Caki2 (cell line): ENCODE measurements at regions not wholly inside any gene's neighbourhood (a gene's known extent, or its start where the extent isn't known, plus 50 kb on each side); places are given as distances from the start of the nearest gene placed in this dataset.

ENCODE experiments used
- DNase-seq: peaks from one replicate; pipeline ENCODE4 v3.0.0-alpha.2; 2015; ENCODE audit warnings: low read depth
- in situ Hi-C: cut with HindIII; loops from 2 replicates; pipeline ENCODE4 v1.10.0; 2016; ENCODE audit warnings: low sequenced_read_pairs, low pct_unique_long_range_greater_than_20kb, mixed read lengths

DNA sequence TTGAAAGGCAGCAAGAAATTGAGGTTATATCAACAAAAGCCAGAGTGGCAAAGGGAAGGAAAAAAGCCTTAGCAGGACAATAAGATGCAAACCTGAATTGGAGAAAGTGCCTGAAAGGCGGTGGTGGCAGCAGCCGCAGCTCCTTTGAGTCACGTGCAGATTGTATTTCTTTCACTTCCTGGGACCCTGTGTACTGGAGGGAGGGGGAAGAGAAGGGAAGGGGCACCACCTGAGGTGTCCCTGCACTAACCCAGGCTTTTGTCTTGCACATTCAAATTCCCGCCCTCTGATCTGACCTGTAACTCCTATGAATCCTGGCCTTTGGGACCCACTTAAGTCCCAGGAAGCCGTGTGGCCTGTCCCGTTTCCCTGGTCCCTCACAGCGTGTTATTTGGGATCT is 326.1 kb upstream of the SKOR2 start:
- in situ Hi-C loops, result no loop called here
- DNase-seq, result no peak

DNA sequence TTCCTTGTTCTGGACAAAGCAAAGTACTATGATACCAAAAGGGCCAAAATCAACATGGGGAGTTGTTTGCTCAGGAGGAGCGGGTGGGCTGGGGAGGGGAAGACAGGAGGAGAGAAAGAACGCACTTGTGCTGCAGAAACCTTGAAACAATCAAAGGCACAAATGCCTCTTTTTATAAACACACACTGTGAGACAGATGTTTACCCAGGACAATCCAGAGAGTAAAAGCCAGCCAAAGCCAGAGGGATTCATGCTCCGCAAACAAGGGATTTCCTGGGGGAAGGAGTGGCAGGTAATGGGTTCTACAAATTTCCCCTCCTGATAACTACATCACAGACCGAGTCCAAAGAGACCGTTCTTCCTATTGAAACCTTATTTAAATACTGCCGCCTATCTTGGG is 323.5 kb upstream of the SKOR2 start:
- DNase-seq, result no peak
- in situ Hi-C loops, result no loop called here

DNA sequence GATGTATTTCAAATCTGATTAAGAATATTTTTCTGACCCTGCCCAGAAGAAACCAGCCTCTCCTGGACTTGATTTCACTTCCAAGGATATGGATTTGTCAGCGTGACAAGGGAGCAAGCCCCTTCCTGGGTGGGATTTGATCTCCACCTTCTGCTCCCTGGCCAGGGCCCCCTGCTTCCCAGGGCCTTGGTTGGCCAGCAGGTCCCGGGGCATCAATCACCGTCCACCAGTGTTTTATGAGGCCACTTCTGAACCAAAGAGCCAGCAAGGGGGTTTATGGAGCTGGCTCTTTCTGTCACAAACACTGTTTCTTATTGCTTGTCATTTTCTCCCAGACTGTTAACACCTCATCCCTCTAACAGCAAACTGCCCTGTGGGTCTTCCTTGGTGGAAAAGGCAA is 320.5 kb upstream of the SKOR2 start:
- in situ Hi-C loops, result no loop called here
- DNase-seq, result no peak

DNA sequence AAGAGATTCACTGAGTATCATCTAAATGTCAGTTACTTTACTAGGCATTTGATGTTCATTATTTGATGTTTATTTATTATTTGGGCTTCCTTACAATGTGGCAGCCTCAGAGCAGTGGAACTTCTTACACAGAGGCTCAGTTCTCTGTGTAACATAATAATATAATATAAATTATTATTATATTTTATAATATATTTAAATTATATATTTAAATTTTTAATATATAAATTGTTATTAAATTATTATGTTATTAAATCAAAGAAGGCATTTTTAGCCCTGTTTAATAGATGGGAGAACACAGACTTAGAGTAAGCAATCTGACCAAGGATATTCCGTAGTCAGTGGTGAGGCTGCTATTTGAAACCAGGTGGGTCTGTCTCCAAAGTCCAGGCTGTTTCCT is 315.3 kb upstream of the SKOR2 start:
- in situ Hi-C loops, result no loop called here
- no peak for DNase-seq

DNA sequence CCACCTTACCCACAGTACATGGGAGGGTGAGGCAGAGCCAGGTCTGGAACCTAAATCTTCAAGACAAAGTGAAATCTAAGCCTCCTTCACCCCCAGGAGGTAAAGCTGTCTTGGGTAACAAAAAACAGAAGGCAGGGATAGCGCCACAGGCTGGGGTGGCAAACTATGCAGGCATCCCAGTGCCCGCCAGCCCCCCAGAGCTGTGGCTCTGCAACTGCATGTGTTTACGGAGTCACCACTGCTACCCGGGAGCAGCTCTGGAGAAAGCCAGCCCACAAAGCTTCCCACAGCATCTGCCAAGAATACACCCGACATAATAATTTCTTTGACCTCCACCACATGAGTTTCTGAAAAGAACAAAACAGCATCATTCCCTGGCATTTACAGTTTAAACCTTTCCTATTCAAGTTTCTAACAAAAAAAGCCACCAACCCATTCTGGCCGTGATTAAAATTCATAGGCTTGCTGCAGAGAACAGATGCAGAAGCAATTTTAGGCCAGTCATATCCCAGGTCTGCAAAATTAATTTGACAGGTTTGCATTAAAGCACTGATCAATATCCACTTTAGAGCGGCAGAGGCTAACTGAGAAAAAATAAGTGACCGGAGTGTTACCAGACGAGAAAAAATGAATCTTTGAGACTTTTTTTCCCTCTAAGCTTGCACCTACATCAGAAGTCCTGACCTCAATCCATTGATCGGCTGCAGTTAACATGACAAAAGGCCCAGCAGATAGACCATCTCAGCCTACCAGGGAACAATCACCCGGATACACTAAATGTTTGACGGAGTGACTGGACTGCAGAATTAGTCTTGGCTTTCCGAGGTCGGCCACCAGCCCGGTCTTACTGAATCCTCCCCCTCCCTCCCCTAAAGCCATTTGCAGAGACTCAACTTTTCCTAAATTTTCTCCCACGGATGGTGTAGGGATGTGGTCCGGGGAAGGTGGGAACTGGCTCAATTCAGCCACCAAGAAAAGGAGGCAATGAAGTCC is 309.6 kb upstream of the SKOR2 start:
- no peak for DNase-seq
- in situ Hi-C loops, result no loop called here

DNA sequence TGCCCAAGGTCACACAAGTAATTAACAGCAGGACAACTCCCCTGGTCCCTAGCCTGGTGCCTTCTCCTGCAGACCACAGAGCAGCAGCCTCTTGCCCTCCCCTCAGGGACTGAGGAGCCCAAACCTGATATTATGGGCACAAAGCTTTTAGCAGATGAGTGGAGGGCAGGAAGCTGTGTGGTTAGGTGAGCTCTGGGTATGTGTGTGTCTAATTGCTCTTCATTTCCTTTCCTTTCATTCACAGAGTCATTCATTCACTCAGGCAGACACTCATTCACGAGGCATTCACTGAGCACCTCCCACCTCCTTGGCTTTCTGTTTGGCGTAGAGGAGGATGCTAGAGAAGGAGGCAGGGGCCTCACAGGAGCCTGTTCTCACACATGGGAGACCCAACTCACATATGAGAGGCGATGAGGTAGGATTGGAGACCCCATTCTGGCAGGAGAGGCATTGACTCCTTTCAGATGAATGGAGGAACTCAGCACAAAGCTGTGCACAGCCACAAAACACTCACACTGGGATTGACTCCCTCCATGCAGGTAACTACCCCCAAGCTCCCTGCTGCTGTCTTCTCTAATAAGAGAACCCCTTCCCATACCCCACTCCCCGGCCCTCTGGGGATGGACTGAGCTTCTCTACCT is 306.8 kb upstream of the SKOR2 start:
- no peak for DNase-seq
- in situ Hi-C loops, result no loop called here

DNA sequence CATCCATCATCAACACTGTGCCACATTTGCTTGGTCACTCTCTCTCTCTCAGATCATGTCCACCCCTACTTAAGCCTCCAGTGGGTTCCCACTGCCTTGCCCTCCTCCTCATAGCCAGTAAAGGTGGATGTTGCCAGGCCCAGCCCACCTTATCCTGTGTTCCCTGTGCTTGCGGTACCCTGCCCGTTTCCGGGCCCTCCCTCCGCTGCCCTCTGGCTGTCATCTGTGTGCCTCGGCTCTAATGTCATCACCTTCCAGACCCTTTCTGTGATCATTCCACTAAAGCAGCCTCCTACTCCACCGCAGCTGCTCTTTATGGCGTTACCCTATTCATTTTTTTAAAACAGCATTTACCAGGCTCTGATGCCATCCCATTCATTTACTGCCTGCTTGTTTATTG is 305.7 kb upstream of the SKOR2 start:
- in situ Hi-C loops, result no loop called here
- DNase-seq, result no peak

DNA sequence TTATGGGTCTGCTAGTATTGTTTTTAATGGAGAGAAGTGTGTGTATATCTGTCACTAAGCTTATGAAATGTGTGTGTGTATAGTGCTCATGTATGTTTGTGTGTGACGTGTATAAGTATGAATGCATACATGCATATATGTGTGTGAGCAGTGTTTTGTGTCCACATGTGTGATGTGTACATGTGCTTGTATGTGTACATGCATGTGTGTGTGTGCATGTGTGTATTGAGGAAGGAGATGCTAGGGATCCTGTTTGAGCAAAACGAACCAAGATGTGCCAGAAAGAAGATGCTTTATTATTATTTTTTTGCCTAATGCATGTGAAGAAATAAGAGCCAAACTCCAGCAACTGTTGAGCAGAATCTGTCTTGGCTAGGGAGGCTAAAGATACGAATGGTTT is 301.3 kb upstream of the SKOR2 start:
- in situ Hi-C loops, result no loop called here
- DNase-seq, result no peak

DNA sequence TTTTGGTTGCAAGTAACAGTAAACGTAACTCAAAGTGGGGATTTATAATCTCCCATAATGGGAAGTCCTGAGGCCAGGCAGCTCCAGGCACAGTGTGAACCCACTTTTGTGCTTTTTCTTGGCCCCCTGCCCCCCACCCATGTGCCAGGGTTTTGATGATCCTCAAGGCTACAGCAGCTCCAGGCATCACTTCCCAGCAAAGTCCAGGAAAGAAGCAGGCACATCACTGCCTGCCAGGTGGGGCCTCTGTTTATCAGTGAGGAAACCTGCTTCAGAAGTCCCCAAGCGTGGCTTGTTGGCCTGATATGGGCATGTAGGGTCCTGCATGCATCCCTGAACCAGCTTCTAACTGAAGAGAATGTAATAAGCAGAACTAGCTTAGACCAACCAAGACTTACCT is 299.2 kb upstream of the SKOR2 start:
- in situ Hi-C loops, result no loop called here
- DNase-seq, result no peak

DNA sequence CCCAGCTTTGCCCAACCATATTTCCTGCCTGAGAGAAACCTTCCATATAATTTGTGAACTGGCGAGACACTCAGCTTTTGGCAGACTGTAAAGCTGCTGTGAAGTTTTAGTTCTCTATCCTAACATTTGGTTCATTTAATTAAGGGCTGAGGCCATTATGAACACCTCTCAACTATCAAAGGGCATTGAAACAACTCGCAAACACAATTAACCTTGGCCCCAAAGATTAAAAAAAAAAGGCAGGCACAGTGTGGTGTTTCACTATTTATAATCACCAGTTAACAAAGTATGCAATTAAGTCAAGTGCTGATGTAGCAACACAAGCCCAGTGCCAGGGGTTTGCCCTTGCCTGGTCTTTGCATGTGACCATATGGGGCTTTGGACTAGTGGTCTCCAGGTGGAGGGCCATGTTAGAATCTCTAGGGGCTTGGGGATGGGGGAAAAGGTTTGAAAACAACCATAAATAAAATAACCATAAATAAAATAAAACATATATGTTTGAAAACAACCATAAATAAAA is 297.6 kb upstream of the SKOR2 start:
- in situ Hi-C loops, result no loop called here
- DNase-seq, result no peak

DNA sequence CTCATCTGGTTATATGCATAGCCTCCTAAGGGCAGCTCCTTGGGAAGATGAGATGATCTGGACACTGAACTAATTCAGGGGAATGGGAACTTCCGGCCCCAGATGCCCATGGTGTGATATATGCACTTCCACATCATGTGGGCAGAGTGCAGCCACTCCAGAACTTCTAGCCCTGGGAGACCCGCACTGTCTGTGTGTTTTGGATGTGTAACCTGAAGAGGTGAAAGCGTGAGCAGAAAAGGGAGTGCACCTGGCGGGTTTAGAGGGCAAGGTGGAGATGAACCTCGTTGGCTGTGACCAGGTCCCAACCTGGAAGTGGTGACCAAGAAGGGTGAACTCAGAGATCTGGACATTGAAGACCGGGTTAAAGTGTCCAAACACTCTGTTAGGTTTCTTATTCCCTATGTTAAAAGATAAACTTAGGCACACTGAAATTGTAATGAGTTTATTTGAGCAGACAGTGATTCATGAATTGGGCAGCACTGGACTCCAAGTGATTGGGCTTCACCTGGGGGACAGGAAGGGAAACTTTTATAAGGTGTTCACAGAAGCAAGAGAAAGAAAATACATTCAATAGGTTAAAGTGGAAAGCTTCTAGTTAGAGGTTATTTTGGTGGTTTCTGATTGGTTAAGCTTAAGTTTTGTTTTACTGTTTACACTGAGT is 296.2 kb upstream of the SKOR2 start:
- in situ Hi-C loops, result no loop called here
- no peak for DNase-seq

DNA sequence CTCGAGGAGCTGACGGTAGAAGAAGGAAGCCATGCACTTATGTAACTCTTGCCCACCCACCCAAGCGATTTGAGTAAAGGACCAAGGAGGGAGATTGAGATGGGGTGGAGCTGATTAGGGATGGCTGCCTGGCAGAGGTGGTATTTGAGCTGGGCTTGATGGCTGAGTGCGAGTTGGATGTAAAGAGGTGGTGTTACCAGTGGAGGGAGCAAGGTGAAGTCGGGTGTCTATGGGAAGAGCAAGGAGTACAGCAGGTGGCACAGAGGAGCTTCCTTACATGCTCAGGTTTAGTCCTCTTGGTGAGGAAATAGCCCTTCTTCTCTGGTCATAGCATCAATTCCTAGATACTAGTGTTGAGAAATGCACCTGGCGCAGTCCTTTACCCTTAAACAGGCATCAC is 294.2 kb upstream of the SKOR2 start:
- DNase-seq, result no peak
- in situ Hi-C loops, result no loop called here

DNA sequence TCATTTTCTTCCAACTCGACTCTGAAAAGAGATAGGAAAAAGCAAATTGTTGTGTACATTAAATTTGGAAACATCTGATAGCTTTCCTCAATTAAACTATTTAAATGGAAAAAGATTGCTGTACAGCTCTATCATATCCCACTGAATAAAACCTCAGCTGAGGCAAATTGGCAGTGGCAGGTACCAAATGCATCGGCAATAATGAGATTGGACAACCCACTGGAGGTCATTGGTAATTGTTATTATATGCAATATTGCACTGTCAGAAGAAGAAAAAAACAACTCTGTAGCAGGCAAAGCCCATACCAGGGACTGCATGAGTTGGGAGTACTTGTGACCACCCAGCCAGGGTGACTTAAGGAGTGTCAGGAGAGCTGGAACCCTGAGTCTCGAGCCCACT is 291.6 kb upstream of the SKOR2 start:
- in situ Hi-C loops, result no loop called here
- no peak for DNase-seq

DNA sequence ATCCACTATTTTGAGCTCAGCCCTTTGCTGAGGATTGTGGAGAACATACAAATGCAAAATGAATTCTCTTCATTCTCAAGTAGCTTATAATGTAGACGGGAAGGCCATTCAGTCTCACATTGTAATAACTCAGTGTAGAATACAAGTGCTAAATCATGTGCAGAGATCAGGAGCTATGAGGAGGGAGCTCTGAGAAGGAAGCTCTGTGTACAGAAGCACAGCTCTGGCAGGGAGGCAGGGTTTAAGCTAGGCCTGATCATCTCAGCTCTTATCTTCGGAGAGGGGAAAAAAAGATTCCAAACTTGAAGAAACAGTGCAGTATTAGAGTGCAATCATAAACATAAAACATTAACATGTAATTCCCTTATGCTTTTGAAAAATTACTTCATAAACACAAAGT is 291.1 kb upstream of the SKOR2 start:
- in situ Hi-C loops, result no loop called here
- DNase-seq, result no peak

DNA sequence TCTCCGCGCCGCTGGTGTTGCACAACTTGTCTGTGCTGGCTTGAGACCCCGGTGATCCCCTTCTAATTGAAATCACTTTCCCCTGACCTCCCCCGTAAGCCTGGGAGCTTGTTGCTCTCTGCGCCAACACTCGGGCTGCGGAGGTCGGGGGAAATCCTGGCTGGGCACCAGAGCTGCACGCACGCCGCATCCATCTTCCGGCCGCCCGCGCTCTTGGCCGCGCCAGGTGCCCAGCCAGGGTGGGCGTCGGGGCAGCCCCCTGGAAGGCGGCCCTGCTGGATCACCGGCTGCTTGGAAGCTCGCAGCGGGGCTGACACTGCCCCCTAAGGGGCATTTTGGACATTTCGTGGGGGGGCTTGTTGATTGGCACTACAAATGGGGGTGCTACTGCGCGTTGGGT is 280.3 kb upstream of the SKOR2 start:
- no peak for DNase-seq
- in situ Hi-C loops, result no loop called here

DNA sequence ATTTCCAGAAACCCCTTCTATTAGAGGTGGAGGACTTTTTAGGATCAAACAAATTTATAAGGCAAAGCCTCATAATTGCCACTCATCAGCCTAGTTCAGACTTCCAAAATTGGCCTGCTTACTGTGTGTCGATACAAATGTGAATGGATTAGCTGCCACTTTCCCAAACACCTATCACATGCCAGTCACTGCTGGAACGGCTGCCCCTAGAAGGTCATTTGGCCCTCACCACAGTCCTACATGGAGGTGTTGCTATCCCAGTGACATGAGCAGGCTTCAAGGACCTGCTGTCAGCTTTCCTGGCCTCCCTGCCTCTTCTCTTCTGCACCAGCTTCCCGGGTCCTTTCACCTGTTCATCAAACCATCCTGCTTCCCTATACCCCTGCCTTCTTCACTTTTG is 279.2 kb upstream of the SKOR2 start:
- in situ Hi-C loops, result no loop called here
- DNase-seq, result no peak

DNA sequence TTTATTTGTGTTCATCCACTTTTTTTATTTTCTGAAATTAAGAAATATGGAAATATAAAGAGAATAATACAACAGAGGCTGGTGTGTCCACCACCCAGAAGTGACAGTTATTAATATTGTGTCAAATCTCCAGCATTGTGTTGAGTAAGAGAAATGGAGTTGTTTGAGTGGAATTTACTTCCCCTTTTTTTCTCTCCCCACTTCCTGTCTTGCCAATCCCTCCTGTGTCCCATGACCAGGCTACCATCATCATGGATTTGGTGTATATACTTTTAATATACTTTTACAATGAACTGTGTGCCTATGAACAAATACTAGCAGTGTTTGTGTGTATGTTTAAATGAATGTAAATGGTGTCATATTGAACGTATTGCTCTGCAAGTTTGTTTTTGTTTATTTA is 276.9 kb upstream of the SKOR2 start:
- in situ Hi-C loops, result no loop called here
- DNase-seq, result no peak

DNA sequence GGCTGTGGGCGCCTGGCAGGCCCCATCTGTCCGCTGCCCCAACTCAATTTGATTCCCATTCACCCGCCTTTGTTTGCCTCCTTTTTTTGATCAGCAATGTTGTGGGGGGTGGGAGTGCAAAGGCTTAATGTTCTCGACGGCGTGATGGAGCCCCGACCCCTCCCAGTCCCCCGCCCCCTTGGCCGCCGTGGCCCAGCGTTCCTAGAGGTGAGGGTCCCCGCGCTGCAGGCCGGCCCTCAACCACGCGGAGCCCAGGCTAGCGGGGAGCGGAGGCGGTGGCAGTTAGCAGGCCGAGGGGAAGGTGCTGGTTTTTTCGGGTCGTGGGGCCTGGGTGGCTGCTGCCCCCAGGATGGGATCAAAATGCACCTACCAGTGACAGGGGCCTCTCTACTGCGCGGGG is 274.7 kb upstream of the SKOR2 start:
- no peak for DNase-seq
- in situ Hi-C loops, result no loop called here

DNA sequence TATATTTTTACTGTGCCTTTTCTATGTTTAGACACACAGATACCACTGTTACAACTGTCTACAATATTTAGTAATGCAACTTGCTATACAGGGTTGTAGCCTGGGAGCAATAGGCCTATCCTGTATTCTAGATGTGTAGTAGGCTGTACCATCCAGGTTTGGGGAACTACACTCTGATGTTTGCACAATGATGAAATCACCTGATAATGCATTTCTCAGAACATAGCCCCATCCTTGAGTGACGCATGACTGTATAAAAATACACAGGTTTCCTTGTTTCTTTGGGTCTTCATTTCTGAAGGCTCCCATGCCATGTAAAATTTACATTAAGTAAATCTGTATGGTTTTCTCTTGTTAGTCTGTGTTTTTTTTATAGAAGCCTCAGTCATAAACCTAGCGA is 270.9 kb upstream of the SKOR2 start:
- no peak for DNase-seq

More for the DNA sequence above, 270.9 kb upstream of the SKOR2 start:
- in situ Hi-C loops, result no loop called here
